AG04450 (cell line): ENCODE measurements at regions not wholly inside any gene's neighbourhood (a gene's known extent, or its start where the extent isn't known, plus 50 kb on each side); places are given as distances from the start of the nearest gene placed in this dataset.
"Not testable (repeated sequence)": the region's sequence is repeated elsewhere in the genome, so short reads cannot be mapped to it uniquely, and the experiment has no call there.

ENCODE experiments used
- CTCF ChIA-PET: fragments of 300-600, 350-600 bp; formaldehyde crosslinking; extraction: SDS; loops from one replicate; lab custom pipeline; 2022; ENCODE audit warnings: antibody characterized with exemption, inconsistent platforms; lab: Charles Lee
- POLR2A ChIA-PET: fragments of 350-600 bp; formaldehyde crosslinking; extraction: SDS; loops from one replicate; lab custom pipeline; 2021; ENCODE audit warnings: antibody characterized with exemption, inconsistent platforms; lab: Yijun Ruan, JAX
- DNase-seq: peaks from one replicate; pipeline ENCODE4 v3.0.0-alpha.2; 2011; ENCODE audit warnings: low read depth, low spot score
- H3K27ac ChIP-seq: one replicate; pipeline ENCODE4 v1.5.1; 2012; ENCODE audit warnings: low read depth, low read length, control low read depth
- H3K27me3 ChIP-seq: one replicate; pipeline ENCODE4 v1.6.0; 2012; ENCODE audit warnings: low read length; ENCODE audit not compliant: control insufficient read depth, insufficient read depth
- H3K4me3 ChIP-seq: 2 replicates; pipeline ENCODE4 v1.5.1; 2011; ENCODE audit warnings: mild to moderate bottlenecking, low read depth, low read length, control low read depth
- H3K9me3 ChIP-seq: 2 replicates; pipeline ENCODE4 v1.5.1; 2012; ENCODE audit warnings: low read length; ENCODE audit not compliant: control insufficient read depth, insufficient read depth
- TF ChIP-seq, protein P1 (sequence below): IDR thresholded peaks from 2 replicates; pipeline ENCODE4 v1.5.1; 2011; ENCODE audit warnings: low read depth, low read length, control low read depth, inconsistent platforms

DNA sequence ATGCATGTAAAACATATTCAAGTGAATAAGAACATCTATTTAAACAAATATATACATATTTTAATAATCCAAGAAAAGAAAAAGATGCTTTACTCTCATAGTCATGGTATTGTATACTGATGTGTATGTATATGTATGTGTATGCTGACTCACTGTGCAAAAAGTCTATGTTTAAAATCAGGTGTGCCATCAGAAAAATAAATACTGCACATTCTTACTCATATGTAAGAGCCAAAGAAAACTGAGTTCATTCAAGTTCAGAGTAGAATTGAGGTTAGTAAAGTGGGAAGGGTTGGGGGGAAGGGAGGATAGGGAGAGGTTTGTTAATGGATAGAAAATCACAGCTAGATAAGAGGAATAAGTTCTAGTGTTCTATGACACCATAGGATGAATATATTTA, 403.9 kb upstream of the SMIM31 start:
- Histone ChIP-seq H3K9me3 (no peaks in the 10 kb centered on the region; the same call in 1 of the 2 replicates), H3K27ac (no peak overlapping the region), H3K4me3 (no peak overlapping the region), H3K27me3 (no peaks in the 10 kb centered on the region)
- TF ChIP-seq, protein P1, sequence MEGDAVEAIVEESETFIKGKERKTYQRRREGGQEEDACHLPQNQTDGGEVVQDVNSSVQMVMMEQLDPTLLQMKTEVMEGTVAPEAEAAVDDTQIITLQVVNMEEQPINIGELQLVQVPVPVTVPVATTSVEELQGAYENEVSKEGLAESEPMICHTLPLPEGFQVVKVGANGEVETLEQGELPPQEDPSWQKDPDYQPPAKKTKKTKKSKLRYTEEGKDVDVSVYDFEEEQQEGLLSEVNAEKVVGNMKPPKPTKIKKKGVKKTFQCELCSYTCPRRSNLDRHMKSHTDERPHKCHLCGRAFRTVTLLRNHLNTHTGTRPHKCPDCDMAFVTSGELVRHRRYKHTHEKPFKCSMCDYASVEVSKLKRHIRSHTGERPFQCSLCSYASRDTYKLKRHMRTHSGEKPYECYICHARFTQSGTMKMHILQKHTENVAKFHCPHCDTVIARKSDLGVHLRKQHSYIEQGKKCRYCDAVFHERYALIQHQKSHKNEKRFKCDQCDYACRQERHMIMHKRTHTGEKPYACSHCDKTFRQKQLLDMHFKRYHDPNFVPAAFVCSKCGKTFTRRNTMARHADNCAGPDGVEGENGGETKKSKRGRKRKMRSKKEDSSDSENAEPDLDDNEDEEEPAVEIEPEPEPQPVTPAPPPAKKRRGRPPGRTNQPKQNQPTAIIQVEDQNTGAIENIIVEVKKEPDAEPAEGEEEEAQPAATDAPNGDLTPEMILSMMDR = no peak
- ChIA-PET POLR2A (no interaction called here), CTCF (no interaction called here)
- DNase-seq = no peak

DNA sequence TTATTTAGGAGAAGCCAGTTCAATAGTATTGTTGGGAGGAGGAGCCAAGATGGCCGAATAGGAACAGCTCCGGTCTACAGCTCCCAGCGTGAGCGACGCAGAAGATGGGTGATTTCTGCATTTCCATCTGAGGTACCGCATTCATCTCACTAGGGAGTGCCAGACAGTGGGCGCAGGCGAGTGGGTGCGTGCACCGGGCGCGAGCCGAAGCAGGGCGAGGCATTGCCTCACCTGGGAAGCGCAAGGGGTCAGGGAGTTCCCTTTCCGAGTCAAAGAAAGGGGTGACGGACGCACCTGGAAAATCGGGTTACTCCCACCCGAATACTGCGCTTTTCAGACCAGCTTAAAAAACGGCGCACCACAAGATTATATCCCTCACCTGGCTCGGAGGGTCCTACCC, 403.2 kb upstream of the SMIM31 start:
- CTCF ChIA-PET, H3K27ac ChIP-seq, DNase-seq, H3K4me3 ChIP-seq, H3K9me3 ChIP-seq, POLR2A ChIA-PET, H3K27me3 ChIP-seq: not testable (repeated sequence)

DNA sequence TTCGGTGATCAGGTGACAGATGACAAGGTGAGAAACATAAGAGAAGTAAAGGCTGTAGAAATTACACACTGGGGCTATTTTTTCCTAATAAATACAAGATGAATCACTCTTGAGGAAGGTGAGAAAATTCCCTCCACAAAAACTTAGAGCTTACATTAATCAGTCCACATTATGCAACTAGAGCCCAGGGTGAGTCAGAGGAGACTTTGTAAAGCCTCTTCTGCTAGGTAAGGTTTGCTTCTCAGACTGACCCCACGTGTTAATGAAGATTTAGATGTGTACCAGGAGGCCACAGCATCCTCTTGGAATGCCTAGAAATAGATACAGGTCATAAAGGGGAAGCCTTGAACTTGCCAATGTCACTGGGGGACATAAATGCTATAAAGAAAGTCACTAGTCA, 396.0 kb upstream of the SMIM31 start:
- no peaks in the 10 kb centered on the region for H3K9me3 ChIP-seq
- no peaks in the 10 kb centered on the region for H3K27me3 ChIP-seq
- ChIA-PET POLR2A (no interaction called here), CTCF (no interaction called here)
- H3K4me3 ChIP-seq = no peak overlapping the region
- no peak overlapping the region for H3K27ac ChIP-seq
- TF ChIP-seq, protein P1 = no peak
- no peak for DNase-seq

DNA sequence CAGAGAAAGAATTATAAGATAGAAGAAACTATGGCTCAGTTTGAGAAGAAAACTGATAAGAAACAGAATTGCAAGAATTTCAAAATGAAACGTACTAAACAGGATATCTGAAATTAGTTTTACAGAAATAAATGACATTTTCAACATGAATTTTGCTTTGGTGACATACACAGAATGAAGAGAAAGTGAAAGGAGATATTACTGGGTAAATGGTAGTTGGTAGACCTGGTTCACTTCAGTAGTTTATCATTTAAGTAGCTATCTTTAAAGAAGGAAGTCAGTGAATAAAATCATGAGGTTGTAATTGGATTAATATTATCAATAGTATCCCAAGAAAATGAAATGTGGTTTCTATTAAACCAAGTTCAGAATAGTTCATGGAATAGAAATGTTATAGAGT, 395.5 kb upstream of the SMIM31 start:
- TF ChIP-seq, protein P1 = no peak
- ChIA-PET POLR2A (no interaction called here), CTCF (no interaction called here)

DNA sequence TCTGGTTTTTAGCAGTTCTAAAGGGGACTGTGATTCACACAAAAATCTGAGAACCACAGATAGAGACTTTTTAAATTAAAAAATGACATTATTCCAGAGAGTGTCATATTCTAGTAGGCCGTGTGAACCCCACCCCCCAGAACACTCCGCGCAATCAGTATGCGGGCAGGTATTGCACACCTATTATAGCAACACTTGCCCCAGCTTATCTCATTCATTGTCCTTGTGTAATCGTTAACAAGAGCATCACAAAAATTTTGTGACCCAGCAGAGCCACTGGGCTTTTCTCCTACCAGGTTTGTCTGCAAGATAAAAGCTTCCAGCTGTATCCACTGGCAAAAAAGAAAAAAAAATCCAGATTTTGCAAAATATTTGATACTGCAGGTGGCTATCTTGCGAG, 394.1 kb upstream of the SMIM31 start:
- no peak overlapping the region for H3K27ac ChIP-seq
- TF ChIP-seq, protein P1 = no peak

More for the DNA sequence above, 395.5 kb upstream of the SMIM31 start:
- no peaks in the 10 kb centered on the region for H3K27me3 ChIP-seq
- H3K27ac ChIP-seq = no peak overlapping the region
- no peak overlapping the region for H3K4me3 ChIP-seq
- no peak for DNase-seq
- no peaks in the 10 kb centered on the region for H3K9me3 ChIP-seq

DNA sequence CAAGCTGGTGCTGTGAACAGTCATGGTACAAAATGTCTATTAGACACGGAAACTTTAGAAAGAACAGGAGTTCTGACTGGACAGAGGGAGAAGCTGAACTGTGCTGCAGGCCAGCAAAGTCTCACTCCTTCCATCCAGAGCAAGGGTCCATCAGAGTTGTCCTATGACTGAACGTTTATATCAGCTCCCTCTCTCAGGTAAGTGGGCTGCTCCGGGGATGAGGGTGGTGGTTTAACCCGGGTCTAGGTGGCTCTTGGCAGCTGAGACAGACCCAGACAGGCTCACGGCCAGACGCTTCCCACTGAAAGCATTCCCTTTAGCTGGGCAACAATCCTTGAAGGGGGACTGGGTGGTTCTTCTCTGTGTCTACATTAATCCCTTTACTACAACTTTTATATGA, 385.0 kb upstream of the SMIM31 start:
- Histone ChIP-seq H3K4me3 (no peak overlapping the region), H3K27me3 (no peaks in the 10 kb centered on the region), H3K27ac (no peak overlapping the region), H3K9me3 (no peaks in the 10 kb centered on the region)
- TF ChIP-seq, protein P1 = no peak
- ChIA-PET POLR2A (no interaction called here), CTCF (no interaction called here)
- DNase-seq = no peak

More for the DNA sequence above, 394.1 kb upstream of the SMIM31 start:
- DNase-seq = no peak
- ChIA-PET CTCF (no interaction called here), POLR2A (no interaction called here)
- Histone ChIP-seq H3K27me3 (no peaks in the 10 kb centered on the region), H3K4me3 (no peak overlapping the region), H3K9me3 (no peaks in the 10 kb centered on the region)
